ENCODE measurements at regions not wholly inside any gene's neighbourhood (a gene's known extent, or its start where the extent isn't known, plus 50 kb on each side); places are given as distances from the start of the nearest gene placed in this dataset.

- DNase-seq = no peak
- TF ChIP-seq POLR2A (IDR thresholded peaks at IDR 0.05) = no peak
- TF ChIP-seq, protein P1, sequence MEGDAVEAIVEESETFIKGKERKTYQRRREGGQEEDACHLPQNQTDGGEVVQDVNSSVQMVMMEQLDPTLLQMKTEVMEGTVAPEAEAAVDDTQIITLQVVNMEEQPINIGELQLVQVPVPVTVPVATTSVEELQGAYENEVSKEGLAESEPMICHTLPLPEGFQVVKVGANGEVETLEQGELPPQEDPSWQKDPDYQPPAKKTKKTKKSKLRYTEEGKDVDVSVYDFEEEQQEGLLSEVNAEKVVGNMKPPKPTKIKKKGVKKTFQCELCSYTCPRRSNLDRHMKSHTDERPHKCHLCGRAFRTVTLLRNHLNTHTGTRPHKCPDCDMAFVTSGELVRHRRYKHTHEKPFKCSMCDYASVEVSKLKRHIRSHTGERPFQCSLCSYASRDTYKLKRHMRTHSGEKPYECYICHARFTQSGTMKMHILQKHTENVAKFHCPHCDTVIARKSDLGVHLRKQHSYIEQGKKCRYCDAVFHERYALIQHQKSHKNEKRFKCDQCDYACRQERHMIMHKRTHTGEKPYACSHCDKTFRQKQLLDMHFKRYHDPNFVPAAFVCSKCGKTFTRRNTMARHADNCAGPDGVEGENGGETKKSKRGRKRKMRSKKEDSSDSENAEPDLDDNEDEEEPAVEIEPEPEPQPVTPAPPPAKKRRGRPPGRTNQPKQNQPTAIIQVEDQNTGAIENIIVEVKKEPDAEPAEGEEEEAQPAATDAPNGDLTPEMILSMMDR (IDR thresholded peaks at IDR 0.05) = no peak
- Histone ChIP-seq H3K4me1 (no peaks in the 10 kb centered on the region), H3K4me3 (no peak overlapping the region), H3K9me3 (peaks cover 0 to 4% (median 0%) of the 10 kb centered on the region in 4 donors), H3K27ac (no peak overlapping the region), H3K36me3 (no peaks in the 10 kb centered on the region), H3K27me3 (no peaks in the 10 kb centered on the region)
These were observed 1614.4 kb upstream of the DDX18 start for GRCh38 chr2:116200086-116200485.

DNA sequence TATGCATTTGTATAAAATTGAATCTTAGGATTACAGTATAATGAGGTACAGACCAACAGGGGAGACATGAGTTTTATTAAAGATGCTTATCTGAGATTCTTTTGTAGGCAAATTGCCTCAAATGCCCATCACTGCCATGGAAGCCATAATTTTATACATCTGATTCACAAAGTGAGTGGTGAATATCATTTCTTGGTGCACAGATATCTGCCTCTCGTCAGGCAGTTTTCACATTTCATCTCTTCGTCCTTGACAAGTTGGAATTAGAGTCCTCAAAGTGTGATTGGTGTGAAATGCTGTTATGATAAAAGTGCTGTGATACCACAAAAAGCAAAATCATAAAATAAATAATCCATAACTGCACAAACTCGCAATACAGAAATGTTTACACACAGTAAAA is 1602.8 kb upstream of the DDX18 start:
- no peaks in the 10 kb centered on the region for H3K27me3 ChIP-seq
- DNase-seq = no peak
- TF ChIP-seq, protein P1 (IDR thresholded peaks at IDR 0.05) = no peak
- TF ChIP-seq POLR2A (IDR thresholded peaks at IDR 0.05) = no peak
- H3K9me3 ChIP-seq = no peaks in the 10 kb centered on the region
- H3K36me3 ChIP-seq = no peaks in the 10 kb centered on the region
- no peaks in the 10 kb centered on the region for H3K4me1 ChIP-seq
- no peak overlapping the region for H3K27ac ChIP-seq
- H3K4me3 ChIP-seq = no peak overlapping the region

GRCh38 chr2:116222793-116223192 is 1591.7 kb upstream of the DDX18 start:
- H3K27ac ChIP-seq = no peak overlapping the region

GRCh38 chr2:116223912-116224311 is 1590.6 kb upstream of the DDX18 start:
- no peak overlapping the region for H3K4me3 ChIP-seq
- H3K9me3 ChIP-seq = peaks cover 0 to 4% (median 0%) of the 10 kb centered on the region in 4 donors
- no peaks in the 10 kb centered on the region for H3K27me3 ChIP-seq
- no peaks in the 10 kb centered on the region for H3K36me3 ChIP-seq
- H3K4me1 ChIP-seq = no peaks in the 10 kb centered on the region
- H3K27ac ChIP-seq = no peak overlapping the region
- no peak for DNase-seq
- no peak for TF ChIP-seq POLR2A (IDR thresholded peaks at IDR 0.05)
- TF ChIP-seq, protein P1 (IDR thresholded peaks at IDR 0.05) = no peak

More at GRCh38 chr2:116222793-116223192, 1591.7 kb upstream of the DDX18 start:
- Histone ChIP-seq H3K36me3 (no peaks in the 10 kb centered on the region), H3K4me1 (no peaks in the 10 kb centered on the region), H3K9me3 (peaks cover 0 to 4% (median 0%) of the 10 kb centered on the region in 4 donors), H3K27me3 (no peaks in the 10 kb centered on the region), H3K4me3 (no peak overlapping the region)
- no peak for DNase-seq
- TF ChIP-seq POLR2A (IDR thresholded peaks at IDR 0.05) = no peak
- TF ChIP-seq, protein P1 (IDR thresholded peaks at IDR 0.05) = no peak

- no peak overlapping the region for H3K4me3 ChIP-seq
- TF ChIP-seq, protein P1 (IDR thresholded peaks at IDR 0.05) = no peak
- TF ChIP-seq POLR2A (IDR thresholded peaks at IDR 0.05) = no peak
- H3K36me3 ChIP-seq = no peaks in the 10 kb centered on the region
- DNase-seq = no peak
- H3K27me3 ChIP-seq = no peaks in the 10 kb centered on the region
- H3K27ac ChIP-seq = no peak overlapping the region
- no peaks in the 10 kb centered on the region for H3K4me1 ChIP-seq
- peaks cover 0 to 4% (median 0%) of the 10 kb centered on the region in 4 donors for H3K9me3 ChIP-seq
These were observed 1589.9 kb upstream of the DDX18 start for GRCh38 chr2:116224610-116225009.

- Histone ChIP-seq H3K4me1 (no peaks in the 10 kb centered on the region), H3K27ac (no peak overlapping the region), H3K9me3 (peaks cover 0 to 4% (median 0%) of the 10 kb centered on the region in 4 donors), H3K36me3 (no peaks in the 10 kb centered on the region), H3K27me3 (no peaks in the 10 kb centered on the region), H3K4me3 (no peak overlapping the region)
- no peak for DNase-seq
- no peak for TF ChIP-seq POLR2A (IDR thresholded peaks at IDR 0.05)
- TF ChIP-seq, protein P1 (IDR thresholded peaks at IDR 0.05) = no peak
These were observed 1576.0 kb upstream of the DDX18 start for GRCh38 chr2:116238511-116238910.
